Natural killer cell treated with Interleukin-12 subunit alpha and Interleukin-12 subunit beta and Interleukin-15 and Interleukin-18, amount 100 ng/mL, for 72 hours (primary cell): ENCODE measurements at regions not wholly inside any gene's neighbourhood (a gene's known extent, or its start where the extent isn't known, plus 50 kb on each side); places are given as distances from the start of the nearest gene placed in this dataset.

Experiments used
- ATAC-seq, 2 donors: fragments of 150-1000 bp; cut with Tn5 transposase in 1 of 2; sonication (Bioruptor Pico), chemical (Tn5 transposase) in 1 of 2; 2 replicates each; pipeline ENCODE4 v1.10.0; 2021
- DNase-seq: peaks from one replicate; pipeline ENCODE4 v3.0.0; 2022; ENCODE audit warnings: low spot score
- H3K27ac Mint-ChIP-seq, 2 donors: 1 replicate in 1 of 2; 2 replicates in 1 of 2; pipeline ENCODE4 v1.8.0; 2022; ENCODE audit warnings: mixed read lengths in 2 of 2, mild to moderate bottlenecking in 1 of 2, moderate library complexity in 1 of 2
- H3K27me3 Mint-ChIP-seq, 2 donors: 1 replicate in 1 of 2; 2 replicates in 1 of 2; pipeline ENCODE4 v1.8.0; 2022; ENCODE audit warnings: mixed read lengths in 2 of 2
- H3K36me3 Mint-ChIP-seq: one replicate; pipeline ENCODE4 v1.8.0; 2022; ENCODE audit warnings: mixed read lengths
- H3K4me1 Mint-ChIP-seq, 2 donors: 1 replicate in 1 of 2; 2 replicates in 1 of 2; pipeline ENCODE4 v1.8.0; 2022; ENCODE audit warnings: low read depth in 2 of 2, mixed read lengths in 2 of 2, mild to moderate bottlenecking in 1 of 2
- H3K4me3 Mint-ChIP-seq: one replicate; pipeline ENCODE4 v1.8.0; 2022; ENCODE audit warnings: mixed read lengths
- H3K9me3 Mint-ChIP-seq: 2 replicates; pipeline ENCODE4 v1.8.0; 2022; ENCODE audit warnings: mixed read lengths

GRCh38 chr12:80045594-80045993, 53.7 kb upstream of the OTOGL start:
- H3K27ac Mint-ChIP-seq, result no peak overlapping the region
- no peak overlapping the region for H3K4me3 Mint-ChIP-seq
- peaks cover 12 to 20% of the 10 kb centered on the region in 2 donors for H3K27me3 Mint-ChIP-seq
- no peaks in the 10 kb centered on the region for H3K36me3 Mint-ChIP-seq
- no peaks in the 10 kb centered on the region for H3K9me3 Mint-ChIP-seq
- H3K4me1 Mint-ChIP-seq, result no peaks in the 10 kb centered on the region
- ATAC-seq (no peak), DNase-seq (no peak)

GRCh38 chr12:80044694-80045046, 54.7 kb upstream of the OTOGL start:
- H3K36me3 Mint-ChIP-seq, result no peaks in the 10 kb centered on the region
- H3K4me3 Mint-ChIP-seq, result no peak overlapping the region
- H3K9me3 Mint-ChIP-seq, result no peaks in the 10 kb centered on the region
- peaks cover 6 to 13% of the 10 kb centered on the region in 2 donors for H3K27me3 Mint-ChIP-seq
- ATAC-seq (peak in 1 of 2 donors; percentile 75), DNase-seq (no peak)
- H3K4me1 Mint-ChIP-seq, result peaks cover 0 to 6% of the 10 kb centered on the region in 2 donors
- H3K27ac Mint-ChIP-seq, result no peak overlapping the region

GRCh38 chr12:80041692-80042091, 57.6 kb upstream of the OTOGL start:
- ATAC-seq, result no peak
- H3K27me3 Mint-ChIP-seq, result peaks cover 0 to 5% of the 10 kb centered on the region in 2 donors
- no peaks in the 10 kb centered on the region for H3K9me3 Mint-ChIP-seq
- H3K36me3 Mint-ChIP-seq, result no peaks in the 10 kb centered on the region
- H3K4me1 Mint-ChIP-seq, result peaks cover 0 to 6% of the 10 kb centered on the region in 2 donors
- no peak for DNase-seq
- H3K4me3 Mint-ChIP-seq, result no peak overlapping the region
- no peak overlapping the region for H3K27ac Mint-ChIP-seq

GRCh38 chr12:80041071-80041470, 58.3 kb upstream of the OTOGL start:
- Mint-ChIP-seq H3K4me3 (no peak overlapping the region), H3K27me3 (peaks cover 0 to 5% of the 10 kb centered on the region in 2 donors), H3K4me1 (peaks cover 0 to 6% of the 10 kb centered on the region in 2 donors), H3K27ac (no peak overlapping the region), H3K36me3 (no peaks in the 10 kb centered on the region), H3K9me3 (no peaks in the 10 kb centered on the region)
- ATAC-seq, result no peak
- no peak for DNase-seq

- Mint-ChIP-seq H3K4me3 (no peak overlapping the region), H3K36me3 (no peaks in the 10 kb centered on the region), H3K4me1 (peaks cover 0 to 6% of the 10 kb centered on the region in 2 donors), H3K27me3 (peaks cover 0 to 5% of the 10 kb centered on the region in 2 donors), H3K9me3 (no peaks in the 10 kb centered on the region), H3K27ac (no peak overlapping the region)
- peak in 1 of 2 donors; percentile 68 for ATAC-seq
- no peak for DNase-seq
Observed at GRCh38 chr12:80040075-80040738, 59.1 kb upstream of the OTOGL start.

- DNase-seq (no peak), ATAC-seq (no peak)
- H3K27ac Mint-ChIP-seq, result no peak overlapping the region
- peaks cover 0 to 2% of the 10 kb centered on the region in 2 donors for H3K27me3 Mint-ChIP-seq
- H3K4me3 Mint-ChIP-seq, result no peak overlapping the region
- no peaks in the 10 kb centered on the region for H3K9me3 Mint-ChIP-seq
- peaks cover 0 to 6% of the 10 kb centered on the region in 2 donors for H3K4me1 Mint-ChIP-seq
- H3K36me3 Mint-ChIP-seq, result no peaks in the 10 kb centered on the region
Observed at GRCh38 chr12:80038062-80038560, 61.2 kb upstream of the OTOGL start.

GRCh38 chr12:80033448-80033847, 65.9 kb upstream of the OTOGL start:
- ATAC-seq (no peak), DNase-seq (no peak)
- Mint-ChIP-seq H3K27ac (no peak overlapping the region), H3K4me3 (no peak overlapping the region), H3K4me1 (no peaks in the 10 kb centered on the region), H3K27me3 (peaks cover 20 to 24% of the 10 kb centered on the region in 2 donors), H3K9me3 (no peaks in the 10 kb centered on the region), H3K36me3 (no peaks in the 10 kb centered on the region)

GRCh38 chr12:80032946-80033345, 66.4 kb upstream of the OTOGL start:
- peaks cover 20 to 24% of the 10 kb centered on the region in 2 donors for H3K27me3 Mint-ChIP-seq
- no peaks in the 10 kb centered on the region for H3K36me3 Mint-ChIP-seq
- H3K9me3 Mint-ChIP-seq, result no peaks in the 10 kb centered on the region
- H3K4me3 Mint-ChIP-seq, result no peak overlapping the region
- H3K27ac Mint-ChIP-seq, result no peak overlapping the region
- H3K4me1 Mint-ChIP-seq, result no peaks in the 10 kb centered on the region
- DNase-seq, result no peak
- no peak for ATAC-seq

GRCh38 chr12:80031229-80031628, 68.1 kb upstream of the OTOGL start:
- Mint-ChIP-seq H3K27ac (no peak overlapping the region), H3K4me1 (no peaks in the 10 kb centered on the region), H3K36me3 (peaks cover 1% of the 10 kb centered on the region), H3K4me3 (no peak overlapping the region), H3K27me3 (peaks cover 20 to 27% of the 10 kb centered on the region in 2 donors), H3K9me3 (no peaks in the 10 kb centered on the region)
- DNase-seq (no peak), ATAC-seq (no peak)

- peaks cover 5% of the 10 kb centered on the region for H3K9me3 Mint-ChIP-seq
- ATAC-seq, result no peak
- peaks cover 8% of the 10 kb centered on the region for H3K36me3 Mint-ChIP-seq
- H3K27me3 Mint-ChIP-seq, result peaks cover 13 to 22% of the 10 kb centered on the region in 2 donors
- no peaks in the 10 kb centered on the region for H3K4me1 Mint-ChIP-seq
- H3K27ac Mint-ChIP-seq, result no peak overlapping the region
- H3K4me3 Mint-ChIP-seq, result no peak overlapping the region
- no peak for DNase-seq
Observed at GRCh38 chr12:80025638-80026037, 73.7 kb upstream of the OTOGL start.

GRCh38 chr12:80019691-80020090, 79.6 kb upstream of the OTOGL start:
- Mint-ChIP-seq H3K9me3 (peaks cover 3% of the 10 kb centered on the region), H3K36me3 (peaks cover 7% of the 10 kb centered on the region), H3K27me3 (peaks cover 8 to 9% of the 10 kb centered on the region in 2 donors), H3K4me1 (no peaks in the 10 kb centered on the region), H3K4me3 (no peak overlapping the region), H3K27ac (no peak overlapping the region)
- DNase-seq, result no peak
- ATAC-seq, result no peak

GRCh38 chr12:80018119-80018518, 81.2 kb upstream of the OTOGL start:
- no peak for DNase-seq
- peaks cover 3% of the 10 kb centered on the region for H3K9me3 Mint-ChIP-seq

GRCh38 chr12:80017261-80017870, 82.0 kb upstream of the OTOGL start:
- ATAC-seq, result no peak
- peaks cover 8% of the 10 kb centered on the region in 2 donors for H3K27me3 Mint-ChIP-seq
- H3K27ac Mint-ChIP-seq, result no peak overlapping the region

More at GRCh38 chr12:80018119-80018518, 81.2 kb upstream of the OTOGL start:
- H3K27me3 Mint-ChIP-seq, result peaks cover 8% of the 10 kb centered on the region in 2 donors
- no peaks in the 10 kb centered on the region for H3K4me1 Mint-ChIP-seq
- peaks cover 7% of the 10 kb centered on the region for H3K36me3 Mint-ChIP-seq
- no peak overlapping the region for H3K27ac Mint-ChIP-seq
- no peak overlapping the region for H3K4me3 Mint-ChIP-seq
- ATAC-seq, result no peak

GRCh38 chr12:80016684-80017083, 81.8 kb upstream of the PPP1R12A start:
- H3K27ac Mint-ChIP-seq, result no peak overlapping the region

More at GRCh38 chr12:80017261-80017870, 82.0 kb upstream of the OTOGL start:
- peaks cover 7% of the 10 kb centered on the region for H3K36me3 Mint-ChIP-seq
- peaks cover 3% of the 10 kb centered on the region for H3K9me3 Mint-ChIP-seq
- H3K4me1 Mint-ChIP-seq, result no peaks in the 10 kb centered on the region
- no peak overlapping the region for H3K4me3 Mint-ChIP-seq
- no peak for DNase-seq

More at GRCh38 chr12:80016684-80017083, 81.8 kb upstream of the PPP1R12A start:
- Mint-ChIP-seq H3K9me3 (peaks cover 3% of the 10 kb centered on the region), H3K27me3 (peaks cover 8% of the 10 kb centered on the region in 2 donors), H3K4me1 (no peaks in the 10 kb centered on the region), H3K4me3 (no peak overlapping the region), H3K36me3 (peaks cover 7% of the 10 kb centered on the region)
- DNase-seq (no peak), ATAC-seq (no peak)
